Mononuclear cell (primary cell): ENCODE measurements at regions not wholly inside any gene's neighbourhood (a gene's known extent, or its start where the extent isn't known, plus 50 kb on each side); places are given as distances from the start of the nearest gene placed in this dataset.

ENCODE experiments used
- H3K27me3 ChIP-seq: 2 replicates; pipeline ENCODE4 v1.6.0; 2011; ENCODE audit warnings: low read length, control low read depth; ENCODE audit not compliant: insufficient read depth
- H3K4me1 ChIP-seq: 2 replicates; pipeline ENCODE4 v1.5.1; 2011; ENCODE audit warnings: mild to moderate bottlenecking, low read length, control low read depth; ENCODE audit not compliant: insufficient read depth
- H3K4me3 ChIP-seq: 2 replicates; pipeline ENCODE4 v1.5.1; 2011; ENCODE audit warnings: mild to moderate bottlenecking, low read length, moderate library complexity
- H3K9me3 ChIP-seq: 2 replicates; pipeline ENCODE4 v1.5.1; 2011; ENCODE audit warnings: low read depth, mild to moderate bottlenecking, control low read depth, low read length

DNA sequence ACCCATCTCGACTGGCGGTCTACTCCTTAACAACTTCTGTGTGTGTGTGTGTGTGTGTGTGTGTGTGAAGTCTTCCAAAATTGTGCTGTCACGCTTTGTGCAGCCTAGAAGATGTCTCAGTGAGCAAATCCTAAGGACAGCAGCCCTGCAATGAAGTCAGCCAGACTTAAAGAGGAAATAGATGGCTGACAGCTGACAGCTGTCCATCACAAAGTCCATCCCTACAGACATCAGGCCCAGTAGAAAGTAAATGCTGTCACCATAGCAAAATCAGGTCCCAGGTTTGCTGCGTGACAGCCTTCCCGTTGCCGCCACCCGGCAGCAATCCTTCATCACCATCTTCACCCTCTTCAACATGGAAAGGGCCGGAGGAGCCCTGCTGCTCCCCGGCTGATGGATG is 416.0 kb downstream of the SOX9 start:
- Histone ChIP-seq H3K4me1 (no peaks in the 10 kb centered on the region), H3K4me3 (no peak overlapping the region), H3K27me3 (peaks cover 7% of the 10 kb centered on the region), H3K9me3 (no peaks in the 10 kb centered on the region)

DNA sequence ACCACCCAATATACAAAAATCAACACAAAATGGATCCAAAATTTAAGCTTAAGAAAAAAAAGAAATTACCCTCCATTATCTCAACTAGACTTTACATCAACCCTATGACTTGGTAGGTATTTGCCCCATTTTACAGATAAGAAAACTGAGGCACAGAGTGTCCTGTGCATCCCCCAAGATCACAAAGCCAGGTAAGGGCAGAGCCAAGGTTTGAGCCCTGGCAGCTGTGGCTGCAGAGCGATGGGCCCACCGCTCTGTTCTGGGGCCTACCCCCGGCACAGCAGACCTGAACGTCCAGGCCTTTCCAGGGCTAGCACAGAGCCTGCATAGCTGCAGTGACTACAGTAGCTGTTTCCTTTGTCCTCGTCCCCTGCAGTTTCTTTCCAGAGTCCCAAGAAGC is 417.6 kb downstream of the SOX9 start:
- H3K27me3 ChIP-seq: peaks cover 7% of the 10 kb centered on the region
- no peaks in the 10 kb centered on the region for H3K4me1 ChIP-seq
- no peak overlapping the region for H3K4me3 ChIP-seq
- H3K9me3 ChIP-seq: no peaks in the 10 kb centered on the region

GRCh38 chr17:72538901-72539352 is 418.1 kb downstream of the SOX9 start:
- H3K9me3 ChIP-seq: no peaks in the 10 kb centered on the region
- H3K27me3 ChIP-seq: peaks cover 7% of the 10 kb centered on the region
- no peaks in the 10 kb centered on the region for H3K4me1 ChIP-seq
- no peak overlapping the region for H3K4me3 ChIP-seq

DNA sequence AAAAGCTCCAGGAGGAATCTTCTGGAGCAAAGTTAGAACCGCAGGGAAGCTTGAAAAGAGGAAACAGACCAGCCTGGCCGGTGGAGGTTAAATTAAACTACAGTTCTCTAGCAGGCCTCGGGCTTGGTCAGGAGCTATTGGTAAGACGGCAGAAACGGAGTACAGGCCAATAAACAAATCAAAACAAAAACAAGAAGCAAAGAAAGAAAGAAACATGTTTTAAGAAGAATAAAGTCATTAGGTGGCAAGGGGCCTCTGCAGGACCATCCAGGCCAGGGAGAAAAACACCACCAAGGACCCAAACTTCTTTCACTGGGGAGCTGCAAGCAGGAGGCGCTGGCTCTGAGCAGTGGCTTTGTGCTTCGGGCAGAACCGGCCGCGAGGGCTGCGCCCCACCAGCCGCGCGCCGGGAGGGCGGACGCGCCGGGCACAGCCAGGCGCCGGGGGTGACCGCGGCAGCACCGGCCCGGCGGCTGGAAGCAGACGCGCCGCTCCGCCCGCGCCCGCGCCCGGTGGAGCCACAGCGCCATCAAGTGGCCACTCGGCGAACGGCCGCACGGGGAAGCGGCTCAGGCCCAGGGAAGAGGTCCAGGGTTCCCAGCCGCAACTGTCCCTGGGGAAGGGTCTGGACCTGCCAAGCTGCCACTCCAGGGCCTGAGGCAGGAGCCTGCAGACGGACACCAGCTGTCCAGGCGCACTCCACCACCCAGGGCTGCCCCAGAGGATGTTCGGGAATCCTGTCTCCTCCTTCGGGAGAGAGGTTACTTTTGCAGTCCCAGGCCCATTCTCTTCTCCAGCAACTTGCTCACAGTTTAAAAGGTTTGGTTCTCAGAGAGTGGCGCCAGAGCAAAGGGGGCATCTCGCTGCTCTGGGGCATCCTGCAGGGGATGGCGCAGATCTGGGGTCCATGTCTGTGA is 419.4 kb downstream of the SOX9 start:
- Histone ChIP-seq H3K4me1 (no peaks in the 10 kb centered on the region), H3K9me3 (no peaks in the 10 kb centered on the region), H3K27me3 (peaks cover 7% of the 10 kb centered on the region), H3K4me3 (no peak overlapping the region)

DNA sequence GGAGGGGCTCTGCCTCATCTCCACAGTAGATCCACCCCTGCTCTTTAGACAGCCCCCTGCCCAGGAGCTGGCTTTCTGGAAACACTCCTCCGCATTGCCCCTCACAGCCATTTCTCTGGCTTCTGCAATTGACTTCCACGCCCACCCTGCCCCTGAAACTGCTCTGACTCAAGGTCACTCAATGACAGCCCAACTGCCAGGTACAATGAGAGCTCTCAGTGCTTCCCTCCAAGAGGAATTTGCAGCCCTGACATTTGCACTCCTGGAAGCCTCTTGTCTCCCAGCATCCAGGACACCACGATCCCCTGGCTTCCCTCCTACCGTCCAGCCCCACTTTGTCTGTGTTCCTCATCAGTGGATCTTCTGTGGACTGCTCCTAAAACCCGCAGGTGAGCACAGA is 421.5 kb downstream of the SOX9 start:
- H3K4me1 ChIP-seq: no peaks in the 10 kb centered on the region
- no peaks in the 10 kb centered on the region for H3K9me3 ChIP-seq
- peaks cover 7% of the 10 kb centered on the region for H3K27me3 ChIP-seq
- no peak overlapping the region for H3K4me3 ChIP-seq

- H3K27me3 ChIP-seq: no peaks in the 10 kb centered on the region
- no peaks in the 10 kb centered on the region for H3K9me3 ChIP-seq
These were observed 424.9 kb downstream of the SOX9 start for GRCh38 chr17:72545766-72546165.

GRCh38 chr17:72553051-72553755 is 432.4 kb downstream of the SOX9 start:
- no peaks in the 10 kb centered on the region for H3K27me3 ChIP-seq
- H3K9me3 ChIP-seq: no peaks in the 10 kb centered on the region

More at GRCh38 chr17:72545766-72546165, 424.9 kb downstream of the SOX9 start:
- no peak overlapping the region for H3K4me3 ChIP-seq
- no peaks in the 10 kb centered on the region for H3K4me1 ChIP-seq

GRCh38 chr17:72554508-72554907 is 433.7 kb downstream of the SOX9 start:
- Histone ChIP-seq H3K27me3 (no peaks in the 10 kb centered on the region), H3K4me3 (no peak overlapping the region), H3K9me3 (no peaks in the 10 kb centered on the region), H3K4me1 (no peaks in the 10 kb centered on the region)

More at GRCh38 chr17:72553051-72553755, 432.4 kb downstream of the SOX9 start:
- Histone ChIP-seq H3K4me1 (no peaks in the 10 kb centered on the region), H3K4me3 (no peak overlapping the region)

- H3K9me3 ChIP-seq: no peaks in the 10 kb centered on the region
- no peaks in the 10 kb centered on the region for H3K4me1 ChIP-seq
- no peak overlapping the region for H3K4me3 ChIP-seq
- H3K27me3 ChIP-seq: no peaks in the 10 kb centered on the region
These were observed 434.2 kb downstream of the SOX9 start for GRCh38 chr17:72555052-72555451.

DNA sequence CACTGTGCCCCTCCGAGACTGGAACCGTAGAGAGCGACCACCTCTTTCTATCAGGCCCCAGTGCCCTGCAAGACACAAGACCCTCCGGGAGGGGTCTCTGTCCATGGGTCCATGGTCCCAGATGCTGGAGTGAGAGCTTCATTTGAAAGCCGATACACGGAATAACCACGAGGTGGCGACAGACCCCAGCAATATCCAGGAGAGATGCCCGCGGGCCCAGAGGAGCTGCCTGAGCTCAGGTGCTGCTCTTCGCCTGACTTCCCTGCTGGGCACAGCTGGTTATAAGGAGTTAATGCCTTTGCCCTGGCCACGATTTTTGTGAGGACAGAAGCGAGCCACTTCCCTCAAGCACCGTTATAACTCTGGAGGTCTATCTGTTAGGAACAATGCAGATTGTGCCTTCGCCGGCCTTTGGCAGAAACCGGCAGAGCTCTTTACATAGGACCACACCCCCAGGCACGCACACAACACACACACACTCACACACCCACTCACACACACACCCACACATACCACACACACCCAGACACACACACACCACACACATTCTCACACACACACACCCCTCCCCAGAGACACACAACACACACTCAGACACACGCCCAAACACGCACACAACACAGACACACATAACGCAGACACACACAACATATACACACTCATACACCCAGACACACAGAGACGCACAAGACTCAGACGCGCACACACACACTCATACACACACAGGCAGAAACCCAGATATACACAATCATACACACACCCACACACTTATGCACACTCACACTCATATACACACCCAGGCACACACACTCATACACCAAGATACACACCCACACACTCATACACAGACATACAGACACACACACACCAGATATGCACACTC is 436.4 kb downstream of the SOX9 start:
- H3K4me3 ChIP-seq: no peak overlapping the region
- no peaks in the 10 kb centered on the region for H3K4me1 ChIP-seq
- no peaks in the 10 kb centered on the region for H3K27me3 ChIP-seq
- H3K9me3 ChIP-seq: no peaks in the 10 kb centered on the region

DNA sequence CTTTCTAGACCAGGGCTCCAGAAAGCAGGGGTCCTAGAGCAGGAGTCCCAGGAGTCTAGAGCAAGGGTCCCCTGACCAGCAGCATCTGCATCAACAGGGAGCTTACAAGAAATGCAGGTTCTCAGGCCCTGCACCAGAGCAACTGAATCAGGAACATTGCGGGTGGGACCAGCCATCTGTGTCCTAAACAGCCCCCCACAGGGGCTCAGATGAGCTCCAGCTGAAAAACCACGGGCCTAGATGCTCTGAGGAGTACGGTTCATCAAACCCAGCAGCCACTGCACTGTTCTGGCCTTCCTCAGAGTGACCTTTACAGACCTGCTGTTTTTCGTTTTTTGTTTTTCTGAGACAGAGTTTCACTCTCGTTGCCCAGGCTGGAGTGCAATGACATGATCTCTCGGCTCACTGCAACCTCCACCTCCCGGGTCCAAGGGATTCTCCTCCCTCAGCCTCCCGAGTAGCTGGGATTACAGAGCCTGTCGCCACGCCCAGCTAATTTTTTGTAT is 438.2 kb downstream of the SOX9 start:
- Histone ChIP-seq H3K4me1 (no peaks in the 10 kb centered on the region), H3K27me3 (no peaks in the 10 kb centered on the region), H3K9me3 (no peaks in the 10 kb centered on the region), H3K4me3 (no peak overlapping the region)

- no peak overlapping the region for H3K4me3 ChIP-seq
- H3K9me3 ChIP-seq: no peaks in the 10 kb centered on the region
- H3K4me1 ChIP-seq: no peaks in the 10 kb centered on the region
- no peaks in the 10 kb centered on the region for H3K27me3 ChIP-seq
These were observed 439.8 kb downstream of the SOX9 start for GRCh38 chr17:72560303-72561247.

DNA sequence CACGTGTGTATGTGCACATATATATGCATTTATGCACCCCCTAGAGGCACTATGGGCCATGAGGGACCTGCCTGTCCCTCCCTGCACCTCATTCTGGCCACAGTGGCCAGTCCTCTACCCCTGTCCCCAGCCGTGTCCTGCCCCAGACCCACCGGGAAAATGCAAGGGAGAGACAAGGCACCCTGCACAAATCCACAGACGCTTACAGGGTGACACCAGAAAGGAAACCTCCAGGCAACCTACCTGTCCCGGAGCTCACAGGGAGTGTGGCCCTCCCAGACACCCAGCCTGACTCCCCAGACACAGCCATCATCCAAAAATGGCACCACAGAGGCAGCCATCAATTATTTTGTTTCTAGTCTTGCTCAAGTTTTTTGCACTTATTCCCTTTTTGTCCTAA is 440.4 kb downstream of the SOX9 start:
- Histone ChIP-seq H3K4me3 (no peak overlapping the region), H3K4me1 (no peaks in the 10 kb centered on the region), H3K27me3 (no peaks in the 10 kb centered on the region), H3K9me3 (no peaks in the 10 kb centered on the region)

GRCh38 chr17:72561680-72562079 is 440.9 kb downstream of the SOX9 start:
- Histone ChIP-seq H3K4me1 (no peaks in the 10 kb centered on the region), H3K4me3 (no peak overlapping the region), H3K9me3 (no peaks in the 10 kb centered on the region), H3K27me3 (no peaks in the 10 kb centered on the region)
